ENCODE measurements at regions not wholly inside any gene's neighbourhood (a gene's known extent, or its start where the extent isn't known, plus 50 kb on each side); places are given as distances from the start of the nearest gene placed in this dataset.

GRCh38 chr21:35720208-35720731, 340.1 kb downstream of the SETD4 start:
- H3K9me2 ChIP-seq (replicated peaks; ENCODE audit: control insufficient read depth, low read length) = no peaks in the 10 kb centered on the region
- no peak overlapping the region for H3K27ac ChIP-seq (ENCODE audit: low read depth, low read length)
- H3K4me2 ChIP-seq (ENCODE audit: low read length) = 0 out of 2 replicates have a peak overlapping the region, but pooled peaks have one; percentile 8
- no peak overlapping the region for H3K4me3 ChIP-seq (ENCODE audit: low read length)
- no peaks in the 10 kb centered on the region for H3K36me3 ChIP-seq (ENCODE audit: control insufficient read depth, low read length)
- no peak for TF ChIP-seq EZH2phosphoT487 (IDR thresholded peaks at IDR 0.05; ENCODE audit: borderline replicate concordance, low read length)
- TF ChIP-seq, protein P1, sequence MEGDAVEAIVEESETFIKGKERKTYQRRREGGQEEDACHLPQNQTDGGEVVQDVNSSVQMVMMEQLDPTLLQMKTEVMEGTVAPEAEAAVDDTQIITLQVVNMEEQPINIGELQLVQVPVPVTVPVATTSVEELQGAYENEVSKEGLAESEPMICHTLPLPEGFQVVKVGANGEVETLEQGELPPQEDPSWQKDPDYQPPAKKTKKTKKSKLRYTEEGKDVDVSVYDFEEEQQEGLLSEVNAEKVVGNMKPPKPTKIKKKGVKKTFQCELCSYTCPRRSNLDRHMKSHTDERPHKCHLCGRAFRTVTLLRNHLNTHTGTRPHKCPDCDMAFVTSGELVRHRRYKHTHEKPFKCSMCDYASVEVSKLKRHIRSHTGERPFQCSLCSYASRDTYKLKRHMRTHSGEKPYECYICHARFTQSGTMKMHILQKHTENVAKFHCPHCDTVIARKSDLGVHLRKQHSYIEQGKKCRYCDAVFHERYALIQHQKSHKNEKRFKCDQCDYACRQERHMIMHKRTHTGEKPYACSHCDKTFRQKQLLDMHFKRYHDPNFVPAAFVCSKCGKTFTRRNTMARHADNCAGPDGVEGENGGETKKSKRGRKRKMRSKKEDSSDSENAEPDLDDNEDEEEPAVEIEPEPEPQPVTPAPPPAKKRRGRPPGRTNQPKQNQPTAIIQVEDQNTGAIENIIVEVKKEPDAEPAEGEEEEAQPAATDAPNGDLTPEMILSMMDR (IDR thresholded peaks at IDR 0.05; ENCODE audit: low read depth, low read length, poor library complexity, severe bottlenecking) = no peak
- H3K9me3 ChIP-seq (ENCODE audit: control insufficient read depth, insufficient read depth, low read length) = no peaks in the 10 kb centered on the region
- no peaks in the 10 kb centered on the region for H3K79me2 ChIP-seq (ENCODE audit: control insufficient read depth, low read length)
- H3K27me3 ChIP-seq (ENCODE audit: control insufficient read depth, low read length) = no peaks in the 10 kb centered on the region
- no peaks in the 10 kb centered on the region for H4K20me1 ChIP-seq (ENCODE audit: control insufficient read depth, insufficient read depth, low read depth, low read length)
- H3K4me1 ChIP-seq (ENCODE audit: control insufficient read depth, low read length) = peaks cover 6% of the 10 kb centered on the region; the same call in 1 of the 2 replicates
- H3F3A ChIP-seq (ENCODE audit: control insufficient read depth, insufficient read depth) = no peaks in the 10 kb centered on the region

GRCh38 chr21:35719080-35719479, 341.2 kb downstream of the SETD4 start:
- Histone ChIP-seq H3K27me3 (ENCODE audit: control insufficient read depth, low read length) (no peaks in the 10 kb centered on the region), H3K9me2 (replicated peaks; ENCODE audit: control insufficient read depth, low read length) (no peaks in the 10 kb centered on the region), H3K4me1 (ENCODE audit: control insufficient read depth, low read length) (peaks cover 6% of the 10 kb centered on the region; the same call in 1 of the 2 replicates), H3K4me2 (ENCODE audit: low read length) (no peak overlapping the region), H3K27ac (ENCODE audit: low read depth, low read length) (no peak overlapping the region), H4K20me1 (ENCODE audit: control insufficient read depth, insufficient read depth, low read depth, low read length) (no peaks in the 10 kb centered on the region), H3K4me3 (ENCODE audit: low read length) (no peak overlapping the region), H3K9me3 (ENCODE audit: control insufficient read depth, insufficient read depth, low read length) (no peaks in the 10 kb centered on the region), H3K36me3 (ENCODE audit: control insufficient read depth, low read length) (no peaks in the 10 kb centered on the region), H3F3A (ENCODE audit: control insufficient read depth, insufficient read depth) (no peaks in the 10 kb centered on the region), H3K79me2 (ENCODE audit: control insufficient read depth, low read length) (no peaks in the 10 kb centered on the region)
- TF ChIP-seq, protein P1 (IDR thresholded peaks at IDR 0.05; ENCODE audit: low read depth, low read length, poor library complexity, severe bottlenecking) = no peak
- no peak for TF ChIP-seq EZH2phosphoT487 (IDR thresholded peaks at IDR 0.05; ENCODE audit: borderline replicate concordance, low read length)

GRCh38 chr21:35716876-35717565, 343.3 kb downstream of the SETD4 start:
- Histone ChIP-seq H3K79me2 (ENCODE audit: control insufficient read depth, low read length) (no peaks in the 10 kb centered on the region), H3F3A (ENCODE audit: control insufficient read depth, insufficient read depth) (no peaks in the 10 kb centered on the region), H3K36me3 (ENCODE audit: control insufficient read depth, low read length) (no peaks in the 10 kb centered on the region), H3K4me2 (ENCODE audit: low read length) (no peak overlapping the region), H3K4me3 (ENCODE audit: low read length) (no peak overlapping the region), H3K9me3 (ENCODE audit: control insufficient read depth, insufficient read depth, low read length) (no peaks in the 10 kb centered on the region), H3K9me2 (replicated peaks; ENCODE audit: control insufficient read depth, low read length) (no peaks in the 10 kb centered on the region), H4K20me1 (ENCODE audit: control insufficient read depth, insufficient read depth, low read depth, low read length) (no peaks in the 10 kb centered on the region), H3K27ac (ENCODE audit: low read depth, low read length) (no peak overlapping the region), H3K27me3 (ENCODE audit: control insufficient read depth, low read length) (no peaks in the 10 kb centered on the region), H3K4me1 (ENCODE audit: control insufficient read depth, low read length) (peaks cover 6% of the 10 kb centered on the region; the same call in 1 of the 2 replicates)
- no peak for TF ChIP-seq EZH2phosphoT487 (IDR thresholded peaks at IDR 0.05; ENCODE audit: borderline replicate concordance, low read length)
- TF ChIP-seq, protein P1 (IDR thresholded peaks at IDR 0.05; ENCODE audit: low read depth, low read length, poor library complexity, severe bottlenecking) = no peak

All from DOHH2 (cell line).